SK-N-SH treated with all-trans-retinoic acid at 6 μM for 48 hours (cell line): ENCODE measurements at regions not wholly inside any gene's neighbourhood (a gene's known extent, or its start where the extent isn't known, plus 50 kb on each side); places are given as distances from the start of the nearest gene placed in this dataset.
"Not testable (repeated sequence)": the region's sequence is repeated elsewhere in the genome, so short reads cannot be mapped to it uniquely, and the experiment has no call there.

Experiments
- ARNTL ChIP-seq: fragments of 450-650 bp; formaldehyde crosslinking; IDR thresholded peaks from 2 replicates; pipeline ENCODE4 v1.5.0; 2020; ENCODE audit warnings: low read depth, mild to moderate bottlenecking, moderate library complexity, borderline replicate concordance
- BACH2 ChIP-seq: fragments of 250-450 bp; sonication (Bioruptor Pico); IDR thresholded peaks from 2 replicates; pipeline ENCODE4 v1.9.0; 2021; ENCODE audit warnings: mild to moderate bottlenecking, borderline replicate concordance
- CSDC2 ChIP-seq: fragments of 250-450 bp; sonication (Bioruptor Pico); IDR thresholded peaks from 2 replicates; pipeline ENCODE4 v1.5.0; 2020; ENCODE audit warnings: mild to moderate bottlenecking, moderate library complexity
- PPARA ChIP-seq: fragments of 250-450 bp; sonication (Bioruptor Pico); IDR thresholded peaks from 2 replicates; pipeline ENCODE4 v1.5.0; 2020; ENCODE audit warnings: mild to moderate bottlenecking, borderline replicate concordance
- RARB ChIP-seq: fragments of 250-450 bp; sonication (Bioruptor Pico); IDR thresholded peaks from 2 replicates; pipeline ENCODE4 v1.8.0; 2021; ENCODE audit warnings: mild to moderate bottlenecking, moderate library complexity
- SNAI2 ChIP-seq: fragments of 250-450 bp; sonication (Bioruptor Pico); IDR thresholded peaks from 2 replicates; pipeline ENCODE4 v1.5.0; 2020; ENCODE audit warnings: mild to moderate bottlenecking, moderate library complexity
- TCF4 ChIP-seq: fragments of 250-450 bp; sonication (Bioruptor Pico); IDR thresholded peaks from 2 replicates; pipeline ENCODE4 v1.8.0; 2021; ENCODE audit warnings: mild to moderate bottlenecking, moderate library complexity, borderline replicate concordance
- ZFP3 ChIP-seq: fragments of 250-450 bp; sonication (Bioruptor Pico); IDR thresholded peaks from 2 replicates; pipeline ENCODE4 v1.5.0; 2020; ENCODE audit warnings: mild to moderate bottlenecking, moderate library complexity
- ZFP30 ChIP-seq: fragments of 450-650 bp; formaldehyde crosslinking; IDR thresholded peaks from 2 replicates; pipeline ENCODE4 v1.5.0; 2022; ENCODE audit warnings: mild to moderate bottlenecking, moderate library complexity
- ZNF565 ChIP-seq: fragments of 450-650 bp; formaldehyde crosslinking; conservative IDR thresholded peaks from 2 replicates; pipeline ENCODE4 v1.5.0; 2020; ENCODE audit warnings: low read depth, mild to moderate bottlenecking, moderate library complexity
- ZNF70 ChIP-seq: fragments of 450-650 bp; formaldehyde crosslinking; IDR thresholded peaks from 2 replicates; pipeline ENCODE4 v1.5.0; 2020; ENCODE audit warnings: mild to moderate bottlenecking, moderate library complexity
- ZNF8 ChIP-seq: fragments of 450-650 bp; formaldehyde crosslinking; IDR thresholded peaks from 2 replicates; pipeline ENCODE4 v1.5.0; 2020; ENCODE audit warnings: mild to moderate bottlenecking, moderate library complexity
- TF ChIP-seq, protein P1 (sequence below): fragments of 250-450 bp; sonication (Bioruptor Pico); IDR thresholded peaks from 2 replicates; pipeline ENCODE4 v1.5.1; 2020; ENCODE audit warnings: low read depth, mild to moderate bottlenecking, moderate library complexity
- TF ChIP-seq, protein P2 (sequence below): fragments of 250-450 bp; sonication (Bioruptor Pico); IDR thresholded peaks from 2 replicates; pipeline ENCODE4 v1.8.0; 2020; ENCODE audit warnings: mild to moderate bottlenecking, moderate library complexity, borderline replicate concordance

DNA sequence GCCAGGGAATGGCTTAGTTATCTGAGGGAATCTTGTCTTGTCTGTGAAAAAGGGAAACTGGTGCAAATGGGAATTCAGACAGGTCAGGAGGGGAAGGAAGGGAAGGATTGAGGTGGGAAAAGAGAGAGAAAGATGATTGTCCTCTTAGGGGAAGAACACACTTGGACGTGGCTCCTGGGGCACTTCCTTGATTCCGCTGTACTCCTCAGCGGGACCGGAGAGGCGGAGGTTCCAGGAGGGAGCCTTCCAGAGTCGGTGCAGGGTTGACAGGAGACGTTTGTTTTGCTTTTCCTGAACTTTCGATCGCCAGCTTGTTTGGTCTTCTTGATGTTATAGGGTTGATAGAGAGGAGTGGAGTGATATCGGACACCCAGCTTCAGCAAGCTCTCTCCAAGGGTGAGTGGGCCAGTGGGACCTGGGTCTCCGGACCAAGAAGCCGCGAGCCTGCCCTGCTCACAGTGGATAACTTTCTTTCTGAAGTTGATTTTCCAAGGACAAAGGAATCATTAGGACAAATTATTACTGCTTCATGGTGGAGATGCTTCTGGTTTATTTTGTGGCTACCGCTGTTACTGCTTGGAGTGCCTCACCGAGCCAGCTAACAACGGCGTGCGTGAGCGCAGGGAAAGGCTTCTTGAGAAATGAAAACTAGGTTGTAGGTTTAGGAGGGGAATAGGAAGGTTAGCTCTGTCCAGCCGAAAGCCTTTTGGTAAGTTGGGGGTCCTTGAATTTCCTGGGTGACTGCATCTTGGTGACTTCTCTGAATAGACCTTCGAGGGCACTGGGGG is 52.4 kb upstream of the APOD start:
- TF ChIP-seq, protein P1, sequence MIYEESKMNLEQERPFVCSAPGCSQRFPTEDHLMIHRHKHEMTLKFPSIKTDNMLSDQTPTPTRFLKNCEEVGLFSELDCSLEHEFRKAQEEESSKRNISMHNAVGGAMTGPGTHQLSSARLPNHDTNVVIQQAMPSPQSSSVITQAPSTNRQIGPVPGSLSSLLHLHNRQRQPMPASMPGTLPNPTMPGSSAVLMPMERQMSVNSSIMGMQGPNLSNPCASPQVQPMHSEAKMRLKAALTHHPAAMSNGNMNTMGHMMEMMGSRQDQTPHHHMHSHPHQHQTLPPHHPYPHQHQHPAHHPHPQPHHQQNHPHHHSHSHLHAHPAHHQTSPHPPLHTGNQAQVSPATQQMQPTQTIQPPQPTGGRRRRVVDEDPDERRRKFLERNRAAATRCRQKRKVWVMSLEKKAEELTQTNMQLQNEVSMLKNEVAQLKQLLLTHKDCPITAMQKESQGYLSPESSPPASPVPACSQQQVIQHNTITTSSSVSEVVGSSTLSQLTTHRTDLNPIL: not testable (repeated sequence)
- not testable (repeated sequence) for TF ChIP-seq SNAI2 (CRISPR knock-in tag); BACH2 (CRISPR knock-in tag); ZNF565 (CRISPR knock-in tag); RARB (CRISPR knock-in tag); ZFP30 (CRISPR knock-in tag); ZNF8 (CRISPR knock-in tag); ARNTL; CSDC2; PPARA (CRISPR knock-in tag); ZFP3 (CRISPR knock-in tag); ZNF70 (CRISPR knock-in tag); TCF4 (CRISPR knock-in tag)
- TF ChIP-seq, protein P2, sequence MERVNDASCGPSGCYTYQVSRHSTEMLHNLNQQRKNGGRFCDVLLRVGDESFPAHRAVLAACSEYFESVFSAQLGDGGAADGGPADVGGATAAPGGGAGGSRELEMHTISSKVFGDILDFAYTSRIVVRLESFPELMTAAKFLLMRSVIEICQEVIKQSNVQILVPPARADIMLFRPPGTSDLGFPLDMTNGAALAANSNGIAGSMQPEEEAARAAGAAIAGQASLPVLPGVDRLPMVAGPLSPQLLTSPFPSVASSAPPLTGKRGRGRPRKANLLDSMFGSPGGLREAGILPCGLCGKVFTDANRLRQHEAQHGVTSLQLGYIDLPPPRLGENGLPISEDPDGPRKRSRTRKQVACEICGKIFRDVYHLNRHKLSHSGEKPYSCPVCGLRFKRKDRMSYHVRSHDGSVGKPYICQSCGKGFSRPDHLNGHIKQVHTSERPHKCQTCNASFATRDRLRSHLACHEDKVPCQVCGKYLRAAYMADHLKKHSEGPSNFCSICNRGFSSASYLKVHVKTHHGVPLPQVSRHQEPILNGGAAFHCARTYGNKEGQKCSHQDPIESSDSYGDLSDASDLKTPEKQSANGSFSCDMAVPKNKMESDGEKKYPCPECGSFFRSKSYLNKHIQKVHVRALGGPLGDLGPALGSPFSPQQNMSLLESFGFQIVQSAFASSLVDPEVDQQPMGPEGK (CRISPR knock-in tag): not testable (repeated sequence)
